CD4-positive, alpha-beta T cell (primary cell): ENCODE measurements at regions not wholly inside any gene's neighbourhood (a gene's known extent, or its start where the extent isn't known, plus 50 kb on each side); places are given as distances from the start of the nearest gene placed in this dataset.

ENCODE experiments used
- ATAC-seq: fragments of 200-7000 bp; cut with Tn5 transposase; one replicate; pipeline ENCODE4 v1.10.0; 2022; ENCODE audit warnings: mild to moderate bottlenecking; ENCODE audit not compliant: poor library complexity
- CTCF ChIA-PET: fragments of 350-600 bp; sonication (Branson Sonifier 250); formaldehyde crosslinking; loops from one replicate; lab custom pipeline; 2021; ENCODE audit warnings: antibody characterized with exemption, inconsistent platforms; lab: Charles Lee
- POLR2A ChIA-PET: fragments of 350-600 bp; sonication (Branson Sonifier 250); formaldehyde crosslinking; loops from one replicate; lab custom pipeline; 2021; ENCODE audit warnings: antibody characterized with exemption, inconsistent platforms; lab: Charles Lee
- DNase-seq, 14 experiments: peaks; one replicate each; pipeline ENCODE4 v3.0.0-alpha.2; 2013 to 2020; ENCODE audit warnings: mixed read lengths in 2 of 14
- H3K27ac ChIP-seq, 2 donors: one replicate each; pipeline versions ENCODE4 v1.5.1 to v1.7.0; 2013; ENCODE audit warnings: low read length in 2 of 2, low read depth in 1 of 2, mild to moderate bottlenecking in 1 of 2
- H3K27me3 ChIP-seq, 2 experiments: 1 replicate in 1 of 2; 2 replicates in 1 of 2; pipeline versions ENCODE4 v1.6.1 to v1.7.0; 2013; ENCODE audit warnings: low read length in 2 of 2, control low read depth in 1 of 2, mild to moderate bottlenecking in 1 of 2, moderate library complexity in 1 of 2; ENCODE audit not compliant: insufficient read depth in 2 of 2, control insufficient read depth in 1 of 2
- H3K36me3 ChIP-seq: one replicate; pipeline ENCODE4 v1.6.1; 2013; ENCODE audit warnings: low read length, control low read depth; ENCODE audit not compliant: insufficient read depth
- H3K4me1 ChIP-seq: one replicate; pipeline ENCODE4 v1.6.1; 2013; ENCODE audit warnings: low read length, control low read depth; ENCODE audit not compliant: insufficient read depth
- H3K4me3 ChIP-seq: one replicate; pipeline ENCODE4 v1.5.1; 2013; ENCODE audit warnings: mild to moderate bottlenecking, low read length, moderate library complexity
- H3K9me3 ChIP-seq, 2 experiments: 1 replicate in 1 of 2; 2 replicates in 1 of 2; pipeline versions ENCODE4 v1.6.1 to v1.7.0; 2013; ENCODE audit warnings: low read length in 2 of 2, mild to moderate bottlenecking in 2 of 2, control low read depth in 1 of 2, moderate library complexity in 1 of 2; ENCODE audit not compliant: control insufficient read depth in 1 of 2, insufficient read depth in 1 of 2
- H3K27ac Mint-ChIP-seq: one replicate; pipeline ENCODE4 v1.8.0; 2020; ENCODE audit warnings: mixed read lengths
- H3K27me3 Mint-ChIP-seq: one replicate; pipeline ENCODE4 v1.8.0; 2021; ENCODE audit warnings: mixed read lengths
- H3K36me3 Mint-ChIP-seq: one replicate; pipeline ENCODE4 v1.8.0; 2021; ENCODE audit warnings: low read depth, mixed read lengths
- H3K4me1 Mint-ChIP-seq: one replicate; pipeline ENCODE4 v1.8.0; 2021; ENCODE audit warnings: low read depth, mixed read lengths
- H3K4me3 Mint-ChIP-seq: one replicate; pipeline ENCODE4 v1.8.0; 2020; ENCODE audit warnings: mild to moderate bottlenecking, mixed read lengths
- H3K9me3 Mint-ChIP-seq: one replicate; pipeline ENCODE4 v1.8.0; 2020; ENCODE audit warnings: mixed read lengths
- intact Hi-C, 2 experiments: fragments of 100-400 bp; cut with DNase I in 1 of 2; cut with micrococcal nuclease in 1 of 2; formaldehyde crosslinking; loops; one replicate each; pipeline versions ENCODE4 v1.15.1 to v1.9.0; 2023 to 2025; cut with DNase I, micrococcal nuclease
- TF ChIP-seq, protein P1 (sequence below): fragments of 200-600 bp; IDR thresholded peaks from one replicate; pipeline ENCODE4 v1.8.0; 2022; ENCODE audit warnings: antibody characterized with exemption, mild to moderate bottlenecking

DNA sequence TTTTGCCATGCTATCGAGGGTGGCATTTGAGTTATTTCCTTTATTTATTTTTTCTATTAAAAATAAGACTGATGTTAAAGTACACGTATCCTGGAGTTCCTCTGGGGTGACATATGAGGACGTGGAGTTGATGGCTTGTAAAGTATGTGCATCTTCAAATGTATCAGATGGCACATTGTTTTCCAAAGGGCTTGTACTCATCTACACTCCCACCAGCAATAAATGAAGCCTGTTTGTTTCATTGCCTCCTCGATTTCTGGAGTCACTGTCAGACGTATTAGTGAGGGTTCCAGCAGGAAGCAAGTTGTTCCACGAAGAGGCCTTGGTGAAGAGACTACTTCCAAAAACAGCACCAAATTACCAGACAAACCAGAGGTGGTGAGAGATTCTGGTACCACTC, 423.9 kb downstream of the NPHP4 start:
- intact Hi-C loops: no loop called here
- no peaks in the 10 kb centered on the region for H3K4me1 ChIP-seq
- Mint-ChIP-seq H3K27ac (no peak overlapping the region), H3K27me3 (peaks cover 4% of the 10 kb centered on the region), H3K4me3 (no peak overlapping the region), H3K4me1 (no peaks in the 10 kb centered on the region), H3K9me3 (no peaks in the 10 kb centered on the region), H3K36me3 (no peaks in the 10 kb centered on the region)
- POLR2A ChIA-PET: no interaction called here
- no peak overlapping the region for H3K27ac ChIP-seq
- DNase-seq: no peak
- H3K27me3 ChIP-seq: peaks cover 0 to 3% of the 10 kb centered on the region in 2 experiments
- peaks cover 0 to 8% of the 10 kb centered on the region in 2 experiments for H3K9me3 ChIP-seq
- CTCF ChIA-PET: no interaction called here
- H3K36me3 ChIP-seq: no peaks in the 10 kb centered on the region
- TF ChIP-seq, protein P1, sequence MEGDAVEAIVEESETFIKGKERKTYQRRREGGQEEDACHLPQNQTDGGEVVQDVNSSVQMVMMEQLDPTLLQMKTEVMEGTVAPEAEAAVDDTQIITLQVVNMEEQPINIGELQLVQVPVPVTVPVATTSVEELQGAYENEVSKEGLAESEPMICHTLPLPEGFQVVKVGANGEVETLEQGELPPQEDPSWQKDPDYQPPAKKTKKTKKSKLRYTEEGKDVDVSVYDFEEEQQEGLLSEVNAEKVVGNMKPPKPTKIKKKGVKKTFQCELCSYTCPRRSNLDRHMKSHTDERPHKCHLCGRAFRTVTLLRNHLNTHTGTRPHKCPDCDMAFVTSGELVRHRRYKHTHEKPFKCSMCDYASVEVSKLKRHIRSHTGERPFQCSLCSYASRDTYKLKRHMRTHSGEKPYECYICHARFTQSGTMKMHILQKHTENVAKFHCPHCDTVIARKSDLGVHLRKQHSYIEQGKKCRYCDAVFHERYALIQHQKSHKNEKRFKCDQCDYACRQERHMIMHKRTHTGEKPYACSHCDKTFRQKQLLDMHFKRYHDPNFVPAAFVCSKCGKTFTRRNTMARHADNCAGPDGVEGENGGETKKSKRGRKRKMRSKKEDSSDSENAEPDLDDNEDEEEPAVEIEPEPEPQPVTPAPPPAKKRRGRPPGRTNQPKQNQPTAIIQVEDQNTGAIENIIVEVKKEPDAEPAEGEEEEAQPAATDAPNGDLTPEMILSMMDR: no peak
- no peak overlapping the region for H3K4me3 ChIP-seq
- ATAC-seq: no peak

DNA sequence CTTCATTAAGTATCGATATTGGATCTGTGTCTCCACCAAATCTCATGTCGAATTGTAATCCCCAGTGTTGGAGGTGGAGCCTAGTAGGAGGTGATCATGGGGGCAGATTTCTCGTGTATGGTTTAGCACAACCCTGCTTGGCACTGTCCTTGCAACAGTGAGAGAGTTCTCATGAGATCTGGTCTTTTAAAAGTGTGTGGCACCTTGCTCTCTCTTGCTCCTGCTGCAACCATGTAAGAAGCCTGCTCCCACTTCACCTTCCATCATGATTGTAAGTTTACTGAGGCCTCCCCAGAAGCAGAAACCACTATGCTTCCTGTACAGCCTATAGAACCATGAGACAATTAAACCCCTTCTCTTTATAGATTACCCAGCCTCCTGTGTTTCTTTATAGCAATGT, 424.4 kb downstream of the NPHP4 start:
- no peaks in the 10 kb centered on the region for H3K36me3 ChIP-seq
- peaks cover 0 to 3% of the 10 kb centered on the region in 2 experiments for H3K27me3 ChIP-seq
- POLR2A ChIA-PET: no interaction called here
- no peaks in the 10 kb centered on the region for H3K9me3 Mint-ChIP-seq
- H3K4me1 ChIP-seq: no peaks in the 10 kb centered on the region
- no peak overlapping the region for H3K27ac ChIP-seq
- intact Hi-C loops: no loop called here
- TF ChIP-seq, protein P1: no peak
- peaks cover 4% of the 10 kb centered on the region for H3K27me3 Mint-ChIP-seq
- H3K27ac Mint-ChIP-seq: no peak overlapping the region
- CTCF ChIA-PET: no interaction called here
- no peak overlapping the region for H3K4me3 ChIP-seq
- no peaks in the 10 kb centered on the region for H3K36me3 Mint-ChIP-seq
- H3K9me3 ChIP-seq: peaks cover 0 to 8% of the 10 kb centered on the region in 2 experiments
- DNase-seq: no peak
- H3K4me3 Mint-ChIP-seq: no peak overlapping the region
- H3K4me1 Mint-ChIP-seq: no peaks in the 10 kb centered on the region
- ATAC-seq: no peak

DNA sequence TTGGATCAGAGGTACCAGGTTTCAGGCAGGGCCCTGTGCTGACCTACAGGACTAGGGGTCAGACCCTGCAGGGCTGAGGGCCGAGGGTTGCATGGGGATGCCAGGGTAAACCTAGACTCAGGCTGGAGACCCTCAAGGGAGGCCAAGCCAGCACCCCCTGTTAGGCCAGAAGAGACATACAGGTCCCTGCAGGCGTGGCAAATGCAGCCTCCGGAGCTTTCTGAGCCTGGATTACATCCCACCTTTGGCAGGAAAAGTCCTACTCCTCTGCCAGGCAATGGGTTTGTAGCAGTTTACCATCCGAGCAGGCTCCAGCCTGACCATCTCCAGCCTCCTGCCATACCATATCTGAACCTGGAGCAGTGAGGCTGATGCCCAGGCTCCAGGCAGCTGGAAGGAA, 425.3 kb downstream of the NPHP4 start:
- ATAC-seq (no peak), DNase-seq (no peak)
- Mint-ChIP-seq H3K9me3 (no peaks in the 10 kb centered on the region), H3K27me3 (peaks cover 4% of the 10 kb centered on the region), H3K27ac (no peak overlapping the region), H3K4me3 (no peak overlapping the region), H3K36me3 (no peaks in the 10 kb centered on the region), H3K4me1 (no peaks in the 10 kb centered on the region)
- ChIA-PET POLR2A (no interaction called here), CTCF (no interaction called here)
- Histone ChIP-seq H3K36me3 (no peaks in the 10 kb centered on the region), H3K4me1 (no peaks in the 10 kb centered on the region), H3K9me3 (peaks cover 0 to 8% of the 10 kb centered on the region in 2 experiments), H3K27me3 (peaks cover 0 to 3% of the 10 kb centered on the region in 2 experiments), H3K4me3 (no peak overlapping the region), H3K27ac (no peak overlapping the region)
- TF ChIP-seq, protein P1: no peak
- intact Hi-C loops: no loop called here
